Vagina (tissue), 2 donors: ENCODE measurements at regions not wholly inside any gene's neighbourhood (a gene's known extent, or its start where the extent isn't known, plus 50 kb on each side); places are given as distances from the start of the nearest gene placed in this dataset.

Experiments used
- CTCF ChIP-seq, 3 experiments: fragments of 450-650 bp in 2 of 3; fragments of 200-600 bp in 1 of 3; sonication (generic) in 1 of 3; IDR thresholded peaks; one replicate each; pipeline ENCODE4 v1.5.1; 2017 to 2019; ENCODE audit warnings: antibody characterized with exemption in 3 of 3, mild to moderate bottlenecking in 2 of 3, moderate library complexity in 2 of 3
- POLR2A ChIP-seq, 2 donors: fragments of 450-650 bp; IDR thresholded peaks; one replicate each; pipeline ENCODE4 v1.6.1; 2017; ENCODE audit warnings: antibody characterized with exemption in 2 of 2, mild to moderate bottlenecking in 2 of 2, moderate library complexity in 2 of 2
- POLR2AphosphoS5 ChIP-seq, 2 donors: sonication (generic); formaldehyde crosslinking; IDR thresholded peaks; one replicate each; pipeline ENCODE4 v1.9.0; 2017; ENCODE audit warnings: antibody characterized with exemption in 2 of 2, mild to moderate bottlenecking in 2 of 2, low read depth in 1 of 2; ENCODE audit not compliant: insufficient read depth in 1 of 2

- TF ChIP-seq POLR2A (IDR thresholded peaks at IDR 0.05) (no peak), CTCF (IDR thresholded peaks at IDR 0.05) (no peak), POLR2AphosphoS5 (IDR thresholded peaks at IDR 0.05; ENCODE audit: insufficient read depth in 1 of 2, low read depth in 1 of 2) (no peak)
Measured at GRCh38 chr6:40722553-40723258, 135.5 kb upstream of the LRFN2 start.
